GM06990 (cell line): ENCODE measurements at regions not wholly inside any gene's neighbourhood (a gene's known extent, or its start where the extent isn't known, plus 50 kb on each side); places are given as distances from the start of the nearest gene placed in this dataset.
A peak's percentile ranks its signal among the peaks of the same experiment; 100 is the strongest.
"Not testable (repeated sequence)": the region's sequence is repeated elsewhere in the genome, so short reads cannot be mapped to it uniquely, and the experiment has no call there.

Experiments
- DNase-seq: peaks from one replicate; pipeline ENCODE4 v3.0.0-alpha.2; 2011; ENCODE audit not compliant: insufficient read length; ENCODE audit errors: extremely low read depth
- H3K27me3 ChIP-seq: replicated peaks from 2 replicates; pipeline ENCODE4 v1.6.0; 2011; ENCODE audit warnings: low read length; ENCODE audit not compliant: control insufficient read depth, insufficient read depth
- H3K36me3 ChIP-seq: 2 replicates; pipeline ENCODE4 v1.5.1; 2011; ENCODE audit warnings: low read length; ENCODE audit not compliant: control insufficient read depth, insufficient read depth
- H3K4me3 ChIP-seq: replicated peaks from 2 replicates; pipeline ENCODE4 v1.5.1; 2011; ENCODE audit warnings: low read depth, mild to moderate bottlenecking, control low read depth, low read length
- CTCF ChIP-seq: IDR thresholded peaks from 2 replicates; pipeline ENCODE4 v1.5.1; 2011; ENCODE audit warnings: low read length, control low read depth, mild to moderate bottlenecking, inconsistent platforms; ENCODE audit not compliant: insufficient read depth, poor library complexity, severe bottlenecking

GRCh38 chr3:187858041-187858440 lies 112.8 kb upstream of the BCL6 start:
- TF ChIP-seq CTCF = no peak
- Histone ChIP-seq H3K36me3 (no peaks in the 10 kb centered on the region), H3K27me3 (no peaks in the 10 kb centered on the region; the same call in 1 of the 2 replicates), H3K4me3 (no peak overlapping the region)
- no peak for DNase-seq

- H3K27me3 ChIP-seq = no peaks in the 10 kb centered on the region; the same call in 1 of the 2 replicates
- no peak for TF ChIP-seq CTCF
- no peak for DNase-seq
- no peaks in the 10 kb centered on the region for H3K36me3 ChIP-seq
- no peak overlapping the region for H3K4me3 ChIP-seq
Observed at GRCh38 chr3:187858711-187859110, 113.4 kb upstream of the BCL6 start.

GRCh38 chr3:187862701-187863277 lies 117.5 kb upstream of the BCL6 start:
- not testable (repeated sequence) for H3K27me3 ChIP-seq, DNase-seq, H3K36me3 ChIP-seq, H3K4me3 ChIP-seq

- DNase-seq = peak; percentile 27
- Histone ChIP-seq H3K4me3 (no peak overlapping the region), H3K27me3 (no peaks in the 10 kb centered on the region), H3K36me3 (no peaks in the 10 kb centered on the region)
- TF ChIP-seq CTCF = no peak
Observed at GRCh38 chr3:187870360-187871203, 125.3 kb upstream of the BCL6 start.

- Histone ChIP-seq H3K36me3 (no peaks in the 10 kb centered on the region), H3K4me3 (no peak overlapping the region), H3K27me3 (no peaks in the 10 kb centered on the region)
- TF ChIP-seq CTCF = no peak
- no peak for DNase-seq
Observed at GRCh38 chr3:187871204-187871591, 125.9 kb upstream of the BCL6 start.

GRCh38 chr3:187871848-187872247 lies 126.6 kb upstream of the BCL6 start:
- TF ChIP-seq CTCF = no peak
- peaks cover 2% of the 10 kb centered on the region for H3K27me3 ChIP-seq
- DNase-seq = no peak
- no peaks in the 10 kb centered on the region for H3K36me3 ChIP-seq
- H3K4me3 ChIP-seq = no peak overlapping the region
